ENCODE measurements at regions not wholly inside any gene's neighbourhood (a gene's known extent, or its start where the extent isn't known, plus 50 kb on each side); places are given as distances from the start of the nearest gene placed in this dataset.

DNA sequence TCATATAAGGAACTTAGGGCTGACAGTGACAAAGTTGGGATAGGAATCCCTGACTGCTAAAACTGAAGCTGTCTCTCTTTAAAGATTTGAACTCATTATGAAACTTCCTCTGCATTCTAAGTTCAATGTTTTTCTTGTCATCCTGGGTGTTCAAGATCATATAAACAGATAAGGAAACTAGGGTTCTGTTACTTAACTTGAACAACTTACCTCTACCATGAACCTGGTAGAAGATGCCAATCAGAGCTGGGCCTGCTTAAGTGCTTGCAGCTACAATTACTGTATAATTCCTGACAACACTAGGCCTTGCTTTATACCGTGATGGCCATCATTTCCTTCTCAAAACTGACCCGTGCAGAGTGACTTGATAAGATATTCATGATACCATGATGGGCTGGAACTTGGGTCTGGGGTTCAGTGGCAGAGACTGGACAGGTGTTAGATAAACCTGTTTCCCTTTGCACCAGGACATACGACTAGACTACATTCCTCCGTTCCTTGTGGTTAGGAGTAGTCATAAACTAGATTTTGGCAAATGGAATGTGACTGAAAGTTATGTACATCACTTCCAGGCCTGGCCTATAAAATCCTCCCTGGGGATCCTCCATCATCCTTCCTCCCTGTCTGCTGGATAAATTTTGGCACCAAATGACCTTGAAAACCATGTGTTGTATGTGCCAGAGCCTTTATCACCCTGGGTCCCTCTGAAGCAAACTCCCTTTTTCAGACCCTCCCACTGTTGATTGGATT, 172.2 kb upstream of the PRICKLE1 start:
- Histone ChIP-seq H3K4me2 (no peak overlapping the region), H3F3A (ENCODE audit: low read depth) (peaks cover 14% of the 10 kb centered on the region), H3K27ac (no peak overlapping the region), H3K79me2 (ENCODE audit: low read depth) (no peaks in the 10 kb centered on the region), H3K36me3 (no peaks in the 10 kb centered on the region), H3K27me3 (no peaks in the 10 kb centered on the region), H2AFZ (replicated peaks) (no peak overlapping the region), H3K4me1 (peaks cover 17% of the 10 kb centered on the region), H3K9me3 (ENCODE audit: low read depth) (no peaks in the 10 kb centered on the region), H3K4me3 (no peak overlapping the region), H3K9ac (no peak overlapping the region), H4K20me1 (ENCODE audit: low read depth) (no peaks in the 10 kb centered on the region)
- Mint-ChIP-seq H3K4me1 (peaks cover 34% of the 10 kb centered on the region), H3K9me3 (peaks cover 3% of the 10 kb centered on the region), H3K36me3 (no peaks in the 10 kb centered on the region), H3K27me3 (ENCODE audit: insufficient read depth, low read depth) (peaks cover 4% of the 10 kb centered on the region), H3K27ac (no peak overlapping the region), H3K4me3 (no peak overlapping the region)
- TF ChIP-seq, protein P1, sequence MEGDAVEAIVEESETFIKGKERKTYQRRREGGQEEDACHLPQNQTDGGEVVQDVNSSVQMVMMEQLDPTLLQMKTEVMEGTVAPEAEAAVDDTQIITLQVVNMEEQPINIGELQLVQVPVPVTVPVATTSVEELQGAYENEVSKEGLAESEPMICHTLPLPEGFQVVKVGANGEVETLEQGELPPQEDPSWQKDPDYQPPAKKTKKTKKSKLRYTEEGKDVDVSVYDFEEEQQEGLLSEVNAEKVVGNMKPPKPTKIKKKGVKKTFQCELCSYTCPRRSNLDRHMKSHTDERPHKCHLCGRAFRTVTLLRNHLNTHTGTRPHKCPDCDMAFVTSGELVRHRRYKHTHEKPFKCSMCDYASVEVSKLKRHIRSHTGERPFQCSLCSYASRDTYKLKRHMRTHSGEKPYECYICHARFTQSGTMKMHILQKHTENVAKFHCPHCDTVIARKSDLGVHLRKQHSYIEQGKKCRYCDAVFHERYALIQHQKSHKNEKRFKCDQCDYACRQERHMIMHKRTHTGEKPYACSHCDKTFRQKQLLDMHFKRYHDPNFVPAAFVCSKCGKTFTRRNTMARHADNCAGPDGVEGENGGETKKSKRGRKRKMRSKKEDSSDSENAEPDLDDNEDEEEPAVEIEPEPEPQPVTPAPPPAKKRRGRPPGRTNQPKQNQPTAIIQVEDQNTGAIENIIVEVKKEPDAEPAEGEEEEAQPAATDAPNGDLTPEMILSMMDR (IDR thresholded peaks at IDR 0.05) = no peak
- TF ChIP-seq EZH2phosphoT487 (IDR thresholded peaks at IDR 0.05) (no peak), EZH2 (IDR thresholded peaks at IDR 0.05) (no peak)
- no peak for DNase-seq (ENCODE audit: low spot score)

DNA sequence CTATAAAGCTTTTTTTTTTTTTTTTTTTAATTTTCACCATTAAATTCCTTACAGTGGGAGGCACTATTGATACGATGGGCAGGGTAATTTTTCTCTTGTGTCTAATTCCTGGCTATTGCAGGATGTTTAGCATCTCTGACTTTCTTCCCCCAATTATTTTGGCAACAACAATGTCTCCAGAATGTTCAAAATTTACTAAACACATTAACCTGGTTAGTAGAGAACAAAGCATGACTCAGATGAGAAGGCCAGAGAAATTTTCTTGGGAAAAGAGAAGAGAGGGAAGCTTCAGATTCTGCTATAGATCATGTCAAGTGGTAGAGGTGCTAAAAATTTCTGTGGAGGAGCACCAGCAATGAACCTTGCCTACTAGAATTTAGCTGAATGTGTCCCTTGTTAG, 171.5 kb upstream of the PRICKLE1 start:
- Histone ChIP-seq H4K20me1 (ENCODE audit: low read depth) (no peaks in the 10 kb centered on the region), H3K4me2 (no peak overlapping the region), H3F3A (ENCODE audit: low read depth) (peaks cover 18% of the 10 kb centered on the region), H3K4me1 (peaks cover 21% of the 10 kb centered on the region), H3K79me2 (ENCODE audit: low read depth) (no peaks in the 10 kb centered on the region), H3K4me3 (no peak overlapping the region), H3K27me3 (no peaks in the 10 kb centered on the region), H3K36me3 (no peaks in the 10 kb centered on the region), H3K9me3 (ENCODE audit: low read depth) (no peaks in the 10 kb centered on the region), H3K9ac (no peak overlapping the region), H2AFZ (replicated peaks) (no peak overlapping the region), H3K27ac (no peak overlapping the region)
- Mint-ChIP-seq H3K36me3 (no peaks in the 10 kb centered on the region), H3K27me3 (ENCODE audit: insufficient read depth, low read depth) (peaks cover 5% of the 10 kb centered on the region), H3K4me3 (no peak overlapping the region), H3K27ac (no peak overlapping the region), H3K9me3 (peaks cover 3% of the 10 kb centered on the region), H3K4me1 (peaks cover 39% of the 10 kb centered on the region)
- TF ChIP-seq EZH2 (IDR thresholded peaks at IDR 0.05) (no peak), EZH2phosphoT487 (IDR thresholded peaks at IDR 0.05) (no peak)
- TF ChIP-seq, protein P1 (IDR thresholded peaks at IDR 0.05) = no peak
- DNase-seq (ENCODE audit: low spot score) = no peak

DNA sequence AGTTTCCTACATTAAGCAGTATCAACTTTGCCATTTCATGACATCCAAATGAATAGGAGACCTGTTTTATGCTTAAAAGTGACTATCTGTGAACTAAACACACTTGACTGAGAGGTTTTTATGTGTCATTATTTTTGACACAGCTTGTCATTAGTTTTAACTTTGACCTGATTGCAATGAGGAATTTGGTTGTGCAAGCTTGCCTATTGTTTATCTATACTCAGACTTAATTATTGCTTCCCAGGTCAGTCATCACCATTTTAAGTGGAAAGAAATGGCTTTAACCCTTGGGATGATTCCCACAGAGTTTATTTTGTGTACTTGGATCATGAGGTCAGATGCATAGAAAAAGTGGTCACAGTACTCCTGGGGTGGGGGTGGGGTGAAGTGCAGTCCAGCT, 171.0 kb upstream of the PRICKLE1 start:
- Mint-ChIP-seq H3K27me3 (ENCODE audit: insufficient read depth, low read depth) (peaks cover 7% of the 10 kb centered on the region), H3K36me3 (peaks cover 2% of the 10 kb centered on the region), H3K4me1 (peaks cover 40% of the 10 kb centered on the region), H3K27ac (no peak overlapping the region), H3K4me3 (no peak overlapping the region), H3K9me3 (peaks cover 6% of the 10 kb centered on the region)
- TF ChIP-seq EZH2 (IDR thresholded peaks at IDR 0.05) (no peak), EZH2phosphoT487 (IDR thresholded peaks at IDR 0.05) (no peak)
- TF ChIP-seq, protein P1 (IDR thresholded peaks at IDR 0.05) = no peak
- no peak overlapping the region for H3K4me2 ChIP-seq
- no peak for DNase-seq (ENCODE audit: low spot score)
- no peaks in the 10 kb centered on the region for H4K20me1 ChIP-seq (ENCODE audit: low read depth)
- no peaks in the 10 kb centered on the region for H3K36me3 ChIP-seq
- no peak overlapping the region for H3K4me3 ChIP-seq
- H3K27ac ChIP-seq = no peak overlapping the region
- H2AFZ ChIP-seq (replicated peaks) = no peak overlapping the region
- H3F3A ChIP-seq (ENCODE audit: low read depth) = peaks cover 18% of the 10 kb centered on the region
- H3K4me1 ChIP-seq = peaks cover 21% of the 10 kb centered on the region
- no peaks in the 10 kb centered on the region for H3K27me3 ChIP-seq
- H3K9ac ChIP-seq = no peak overlapping the region
- no peaks in the 10 kb centered on the region for H3K9me3 ChIP-seq (ENCODE audit: low read depth)
- H3K79me2 ChIP-seq (ENCODE audit: low read depth) = no peaks in the 10 kb centered on the region
